NCI-H446 treated with DMSO at 0.1 percent for 48 hours (cell line): ENCODE measurements at regions not wholly inside any gene's neighbourhood (a gene's known extent, or its start where the extent isn't known, plus 50 kb on each side); places are given as distances from the start of the nearest gene placed in this dataset.
"Not testable (repeated sequence)": the region's sequence is repeated elsewhere in the genome, so short reads cannot be mapped to it uniquely, and the experiment has no call there.

ENCODE experiments used
- DNase-seq: peaks from one replicate; lab custom pipeline; 2025; lab: John Stamatoyannopoulos, UW

- no peak for DNase-seq
Observed at GRCh38 chr2:228589115-228589514, 407.6 kb upstream of the SPHKAP start.

- DNase-seq = no peak
Observed at GRCh38 chr2:228581731-228582130, 400.2 kb upstream of the SPHKAP start.

- DNase-seq = no peak
Observed at GRCh38 chr2:228575897-228576296, 394.4 kb upstream of the SPHKAP start.

- not testable (repeated sequence) for DNase-seq
Observed at GRCh38 chr2:228568275-228568674, 386.8 kb upstream of the SPHKAP start.

- DNase-seq = no peak
Observed at GRCh38 chr2:228561816-228562215, 380.3 kb upstream of the SPHKAP start.

- no peak for DNase-seq
Observed at GRCh38 chr2:228559774-228560415, 378.4 kb upstream of the SPHKAP start.

DNA sequence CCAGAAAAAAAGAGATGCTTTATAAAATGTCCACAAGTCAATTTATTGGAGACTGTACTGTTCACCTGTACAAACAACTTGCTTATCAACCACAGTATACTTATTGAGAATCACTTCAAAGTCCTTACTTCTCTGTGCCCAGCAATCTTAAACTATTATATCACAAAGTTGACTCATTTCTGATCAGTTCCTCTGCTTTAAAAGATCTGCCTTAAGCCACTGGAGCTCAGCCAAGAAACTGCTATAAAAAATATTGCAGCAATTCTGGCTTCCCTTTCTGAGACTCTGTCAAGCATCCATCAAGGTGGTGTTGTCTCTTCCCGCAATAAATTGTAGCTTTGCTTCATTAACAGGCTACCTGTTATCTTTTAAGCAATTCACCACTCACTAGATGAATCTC is 375.2 kb upstream of the SPHKAP start:
- DNase-seq = no peak

- no peak for DNase-seq
Observed at GRCh38 chr2:228549441-228550007, 368.0 kb upstream of the SPHKAP start.

GRCh38 chr2:228548230-228548629 is 366.7 kb upstream of the SPHKAP start:
- DNase-seq = no peak

DNA sequence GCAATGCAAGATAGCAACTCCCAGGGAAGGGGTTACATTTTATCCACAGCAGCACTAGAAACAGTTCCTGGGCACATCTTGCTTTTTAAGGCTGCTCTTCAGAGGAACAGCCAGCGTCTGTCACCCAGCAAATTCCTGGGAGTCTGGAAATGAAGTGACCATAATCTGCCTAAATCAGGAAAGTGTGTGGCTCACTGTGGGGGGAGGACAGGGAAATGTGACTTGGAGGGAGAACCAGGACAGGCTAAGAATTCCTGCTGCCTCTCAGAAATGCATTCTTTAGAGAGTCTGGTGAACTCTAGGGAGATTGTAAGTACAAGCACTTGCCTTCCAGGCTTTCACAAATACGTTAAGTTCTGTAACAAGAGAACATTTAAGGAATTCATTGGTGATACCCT is 364.3 kb upstream of the SPHKAP start:
- no peak for DNase-seq

GRCh38 chr2:228545041-228545747 is 363.7 kb upstream of the SPHKAP start:
- no peak for DNase-seq

DNA sequence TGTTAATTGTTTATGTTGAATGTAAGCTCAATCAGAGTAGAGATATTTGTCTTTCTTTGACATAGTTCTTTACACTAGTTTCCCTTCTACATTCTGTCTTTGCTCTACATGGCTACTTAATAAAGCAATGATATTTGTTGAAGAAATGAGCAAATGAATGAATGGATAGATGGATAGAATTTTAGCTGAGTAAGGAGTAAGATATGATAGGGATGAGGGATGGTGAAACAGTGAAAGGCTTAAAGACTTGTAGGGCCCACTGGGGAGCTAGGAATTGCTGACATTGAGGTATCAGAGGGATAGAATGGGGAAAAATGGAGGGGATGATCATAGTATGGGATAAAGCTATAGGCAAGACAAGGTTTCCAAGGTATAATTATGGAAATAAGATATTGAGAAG is 361.6 kb upstream of the SPHKAP start:
- DNase-seq = no peak

- no peak for DNase-seq
Observed at GRCh38 chr2:228542277-228542676, 360.8 kb upstream of the SPHKAP start.

DNA sequence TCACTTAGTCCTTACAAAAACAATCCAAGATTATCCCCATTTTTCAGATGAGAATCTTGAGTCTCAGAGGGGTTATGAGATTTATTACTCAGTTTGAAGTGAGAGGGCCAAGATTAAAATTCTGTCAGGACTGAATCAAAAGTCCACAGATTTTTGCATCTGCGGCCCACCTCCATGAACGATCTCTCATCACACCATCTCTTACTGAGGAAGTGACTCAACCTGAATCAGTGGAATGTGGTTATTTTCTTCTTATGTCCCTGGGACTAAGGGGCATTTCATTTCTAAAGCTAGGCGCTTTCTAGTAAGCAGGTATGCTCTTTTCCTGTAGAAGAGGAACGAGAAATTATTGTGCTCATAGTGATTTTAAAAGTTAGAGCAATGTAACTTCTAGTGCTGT is 360.3 kb upstream of the SPHKAP start:
- DNase-seq = no peak

DNA sequence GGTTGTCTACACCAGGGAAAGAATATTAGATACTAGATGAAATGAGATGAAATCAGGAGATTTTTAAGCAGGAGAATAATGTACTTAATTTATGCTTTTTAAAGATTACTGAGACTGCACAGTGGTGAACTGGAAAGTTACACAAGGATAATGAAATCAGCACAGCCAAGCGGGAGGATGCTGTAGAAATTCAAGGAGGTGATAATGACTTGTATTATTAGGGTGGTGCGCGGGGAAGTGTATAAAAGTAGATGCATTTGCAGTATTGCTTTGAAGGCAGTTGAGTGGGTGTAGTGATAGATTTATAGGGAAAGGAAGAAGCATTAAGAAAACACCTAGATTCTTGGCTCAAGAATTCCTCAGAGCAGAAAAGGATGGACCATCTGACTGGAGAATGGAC is 359.5 kb upstream of the SPHKAP start:
- DNase-seq = no peak

GRCh38 chr2:228535396-228535795 is 353.9 kb upstream of the SPHKAP start:
- DNase-seq = no peak

DNA sequence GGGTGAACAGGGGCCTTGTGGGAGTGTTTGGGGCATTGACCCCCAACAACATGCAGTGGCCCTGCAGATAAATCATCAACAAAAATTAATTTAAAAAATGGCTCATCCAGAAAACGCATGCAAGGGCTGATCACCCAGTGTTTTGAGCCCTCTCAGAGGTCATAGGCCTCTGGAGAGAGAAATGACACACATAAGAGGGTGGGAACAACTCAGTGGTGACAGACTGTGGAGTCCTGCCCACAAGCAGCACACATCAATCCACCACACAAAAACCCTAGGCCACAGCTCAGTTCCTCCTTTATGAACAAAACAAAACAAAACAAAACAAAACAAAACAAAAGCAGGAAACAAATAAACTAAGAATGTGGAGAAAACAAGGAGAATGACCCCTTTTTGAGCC is 351.7 kb upstream of the SPHKAP start:
- DNase-seq = no peak

- DNase-seq = no peak
Observed at GRCh38 chr2:228532233-228532632, 350.7 kb upstream of the SPHKAP start.

- DNase-seq = no peak
Observed at GRCh38 chr2:228527197-228527881, 345.9 kb upstream of the SPHKAP start.

DNA sequence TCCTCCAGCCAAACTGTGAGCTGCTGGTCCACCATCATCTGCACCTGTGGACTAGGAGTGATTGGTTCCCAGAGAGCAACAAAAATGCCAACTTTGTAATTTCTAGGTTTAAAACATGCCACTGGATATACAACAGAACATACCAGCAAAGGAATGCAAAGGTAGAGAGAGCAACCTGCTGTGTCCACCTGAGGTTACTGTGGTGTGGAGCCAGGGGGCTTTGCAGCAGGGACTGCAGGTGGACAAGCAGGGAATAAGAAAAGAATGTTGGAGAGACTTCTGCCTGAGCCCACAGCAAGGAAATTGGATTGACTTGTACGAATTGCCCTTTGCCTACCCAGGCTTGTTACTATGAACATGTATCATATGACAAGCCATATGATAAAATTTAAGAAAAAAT is 345.2 kb upstream of the SPHKAP start:
- DNase-seq = no peak

GRCh38 chr2:228522977-228523376 is 341.5 kb upstream of the SPHKAP start:
- no peak for DNase-seq

DNA sequence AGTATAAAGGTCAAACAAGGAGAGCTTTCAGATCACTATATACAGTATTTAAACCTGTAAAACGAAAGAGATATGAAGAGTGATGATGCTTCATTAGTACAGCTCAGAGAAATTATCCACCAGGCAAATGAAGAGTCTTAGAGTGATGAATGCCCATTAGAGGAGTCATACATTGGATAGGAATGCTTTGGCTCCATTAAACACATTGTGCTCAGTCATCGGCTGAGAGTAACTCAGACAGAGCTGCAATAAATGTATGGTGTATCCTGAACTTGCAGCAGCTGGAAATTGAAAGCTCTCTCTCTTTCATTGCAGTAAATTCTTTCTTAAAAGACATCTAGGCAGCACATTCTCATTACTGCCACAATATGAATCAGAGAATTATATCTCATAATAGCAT is 340.8 kb upstream of the SPHKAP start:
- no peak for DNase-seq

DNA sequence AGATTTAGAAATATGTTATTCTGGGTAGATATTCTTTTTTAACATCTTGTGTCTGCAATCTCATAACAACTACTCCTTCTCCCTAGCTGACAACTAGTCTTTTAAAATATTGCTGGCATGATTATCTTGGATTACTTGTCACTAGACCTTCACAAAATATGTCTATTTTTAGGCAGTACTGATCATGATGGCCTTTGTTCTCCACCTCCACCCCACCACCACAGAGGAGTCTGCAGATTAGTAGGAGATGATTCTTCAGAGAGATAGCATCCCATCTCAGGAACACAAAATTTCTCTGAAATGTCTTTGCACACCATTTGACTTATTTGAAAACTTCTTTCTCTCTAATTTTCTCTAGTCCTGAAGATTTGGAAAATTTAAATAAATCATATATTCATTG is 338.1 kb upstream of the SPHKAP start:
- no peak for DNase-seq
